ENCODE measurements at regions not wholly inside any gene's neighbourhood (a gene's known extent, or its start where the extent isn't known, plus 50 kb on each side); places are given as distances from the start of the nearest gene placed in this dataset.
"Not testable (repeated sequence)": the region's sequence is repeated elsewhere in the genome, so short reads cannot be mapped to it uniquely, and the experiment has no call there.

GRCh38 chr22:35138521-35138920 is 72.6 kb downstream of the ISX start:
- DNase-seq (ENCODE audit: low spot score): no peak

GRCh38 chr22:35140879-35141745 is 75.2 kb downstream of the ISX start:
- peak; percentile 64 for DNase-seq (ENCODE audit: low spot score)

DNA sequence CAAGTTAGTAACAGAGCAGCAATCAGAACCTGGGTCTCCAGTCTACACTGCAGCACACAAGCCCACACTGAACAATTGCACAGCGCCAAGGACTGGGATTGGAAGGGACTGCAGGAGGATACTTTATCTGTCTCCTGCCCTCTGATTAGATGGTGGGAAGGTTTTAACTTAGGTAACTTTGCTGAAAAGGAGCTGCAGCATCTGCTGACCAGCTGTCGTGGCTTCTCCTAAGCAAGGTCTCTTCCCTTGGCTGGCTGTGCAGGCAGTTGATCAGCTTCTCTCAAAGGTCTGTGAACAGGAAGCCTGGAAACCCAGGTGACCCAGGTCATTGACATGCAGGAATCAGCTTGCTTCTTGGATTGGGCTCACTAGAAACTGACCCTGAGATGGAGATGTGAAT is 82.4 kb downstream of the ISX start:
- DNase-seq (ENCODE audit: low spot score): no peak

DNA sequence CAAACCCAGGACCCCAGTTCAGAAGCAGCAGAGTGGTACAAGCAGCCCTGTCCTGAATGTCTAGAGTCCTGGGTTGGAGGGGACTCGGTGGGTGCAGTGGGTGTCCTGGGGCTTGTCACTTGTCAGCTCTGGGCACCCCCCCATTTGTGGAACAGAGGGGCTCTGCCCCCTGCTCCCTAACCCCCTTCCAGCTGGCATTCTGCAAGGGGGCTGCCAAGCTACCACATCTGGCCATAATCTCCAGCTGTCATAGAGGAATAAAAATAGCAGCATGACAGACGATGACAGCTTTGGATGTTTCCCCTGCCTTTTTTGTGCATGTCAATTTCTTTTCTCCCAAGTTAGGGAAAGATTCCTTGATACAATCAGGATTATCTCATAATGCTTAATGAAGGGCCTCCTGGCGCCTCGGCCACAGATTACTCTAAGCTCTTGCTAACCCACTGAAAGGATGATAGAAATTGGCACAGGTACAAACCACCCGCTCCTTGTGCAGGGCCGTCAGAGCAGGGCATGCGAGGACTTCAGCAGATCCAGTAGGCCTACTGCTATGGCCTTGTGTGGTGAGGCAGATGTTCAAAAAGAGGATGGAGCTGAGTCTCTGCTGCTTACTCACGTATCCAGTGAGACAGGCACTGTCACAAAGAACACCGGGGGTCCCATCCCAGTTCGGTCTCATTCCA is 83.0 kb downstream of the ISX start:
- no peak for DNase-seq (ENCODE audit: low spot score)

- peak; percentile 71 for DNase-seq (ENCODE audit: low spot score)
Observed at GRCh38 chr22:35150183-35151107, 84.5 kb downstream of the ISX start.

DNA sequence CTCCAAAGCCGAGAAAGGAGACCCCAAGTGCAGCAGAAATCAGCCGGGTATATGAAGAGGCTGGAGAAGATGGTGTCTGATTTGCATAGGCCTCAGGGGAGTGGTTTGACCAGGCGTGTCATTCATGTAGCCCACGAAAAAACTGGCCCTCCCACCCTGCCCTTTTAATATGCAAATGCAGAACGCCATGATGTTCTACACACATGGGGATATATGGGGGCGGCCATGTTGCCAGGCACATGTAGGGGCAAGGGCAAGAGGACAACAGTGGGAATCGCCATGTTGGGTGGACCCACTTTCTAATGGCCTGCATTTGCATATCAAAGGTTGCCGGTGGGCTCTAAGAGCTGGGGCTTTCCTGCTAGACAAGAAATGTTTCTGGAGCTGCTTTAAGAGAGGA is 86.4 kb downstream of the ISX start:
- no peak for DNase-seq (ENCODE audit: low spot score)

DNA sequence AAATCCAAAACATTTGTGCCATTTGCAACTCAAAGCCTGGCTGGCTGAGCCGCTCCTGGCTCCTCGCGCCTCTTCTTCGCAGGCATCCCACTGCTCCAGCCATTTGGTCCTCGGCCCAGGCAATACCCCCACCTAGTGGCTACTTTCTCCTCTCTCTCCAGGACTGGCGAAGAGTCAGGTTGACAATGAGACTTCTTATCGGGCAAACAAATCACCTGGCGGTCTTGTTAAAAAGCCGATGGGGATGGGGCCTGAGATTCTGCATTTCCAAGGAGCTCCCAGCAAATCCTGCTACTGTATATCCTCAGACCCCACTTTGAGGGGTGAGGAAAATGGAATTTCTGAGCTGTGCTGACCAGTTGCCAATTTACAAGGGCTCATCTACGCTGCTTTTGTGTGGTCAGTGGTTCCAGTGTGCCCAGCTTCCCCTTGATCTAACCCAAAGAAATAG is 89.0 kb downstream of the ISX start:
- peak; percentile 77 for DNase-seq (ENCODE audit: low spot score)

GRCh38 chr22:35155403-35156025 is 89.6 kb downstream of the ISX start:
- no peak for DNase-seq (ENCODE audit: low spot score)

GRCh38 chr22:35156945-35157344 is 91.0 kb downstream of the ISX start:
- no peak for DNase-seq (ENCODE audit: low spot score)

- DNase-seq (ENCODE audit: low spot score): no peak
Observed at GRCh38 chr22:35158336-35158735, 92.4 kb downstream of the ISX start.

- no peak for DNase-seq (ENCODE audit: low spot score)
Observed at GRCh38 chr22:35159343-35159742, 93.4 kb downstream of the ISX start.

DNA sequence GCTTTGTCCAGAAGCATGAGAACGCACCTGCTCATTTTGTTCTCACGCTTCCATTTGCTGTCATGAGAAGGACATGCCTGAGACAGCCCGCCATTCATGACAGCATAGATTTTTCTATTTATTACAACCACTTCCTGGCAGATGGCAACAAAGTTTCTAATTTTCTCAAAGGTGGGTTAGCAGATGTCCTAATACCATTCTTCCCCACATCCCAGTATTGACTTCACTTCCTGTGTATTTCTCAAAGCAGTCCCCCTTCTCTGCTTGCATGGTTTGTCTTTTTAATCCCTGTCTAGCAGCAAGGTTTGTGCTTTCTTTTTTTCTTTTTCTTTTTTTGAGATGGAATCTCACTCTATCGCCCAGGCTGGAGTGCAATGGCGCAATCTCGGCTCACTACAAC is 94.3 kb downstream of the ISX start:
- no peak for DNase-seq (ENCODE audit: low spot score)

- not testable (repeated sequence) for DNase-seq (ENCODE audit: low spot score)
Observed at GRCh38 chr22:35165896-35166295, 91.4 kb upstream of the HMGXB4 start.

DNA sequence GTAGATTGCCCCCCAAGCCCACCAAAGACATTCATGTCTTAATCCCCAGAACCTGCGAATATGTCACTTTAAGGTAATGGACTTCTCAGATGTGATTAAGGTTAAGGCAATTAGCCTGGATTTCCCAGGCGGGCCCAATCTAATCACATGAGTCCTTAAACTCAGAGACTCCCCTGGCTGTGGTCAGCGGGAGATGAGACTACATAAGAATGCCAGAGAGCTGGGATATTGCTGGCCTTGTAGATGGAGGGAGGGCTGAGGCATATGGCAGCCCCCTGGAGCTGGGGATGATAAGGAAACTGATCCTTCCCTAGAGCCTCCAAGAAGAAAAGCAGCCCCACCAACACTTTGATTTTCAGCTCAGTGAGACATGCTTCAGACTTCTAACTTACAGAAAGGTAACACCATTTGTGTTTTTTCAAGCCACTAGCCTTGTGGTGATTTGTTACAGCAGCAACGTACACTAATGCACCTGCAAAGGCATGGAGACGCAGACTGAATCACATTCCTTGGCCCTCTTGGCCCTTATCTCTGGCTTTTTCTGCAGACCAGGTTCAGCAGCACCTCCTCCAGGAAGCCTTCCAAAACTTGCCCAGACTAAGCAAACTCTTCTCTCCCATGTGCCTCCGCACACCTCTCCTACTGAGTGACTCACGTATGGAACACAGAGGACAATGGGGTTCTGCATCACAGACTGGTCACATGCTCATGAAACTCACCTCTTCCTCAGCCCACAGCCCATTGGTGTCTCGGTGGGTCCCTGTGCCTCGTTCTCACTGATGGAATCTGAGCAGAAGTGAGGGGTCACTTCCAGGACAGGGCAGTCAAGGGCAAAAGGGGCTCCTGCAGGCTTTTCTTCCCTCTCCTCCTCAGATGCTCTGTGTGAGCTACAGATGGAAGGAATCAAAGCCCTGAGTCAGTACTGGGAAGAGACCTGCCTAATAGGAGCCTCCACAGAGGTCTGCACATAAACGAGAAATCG is 86.3 kb upstream of the HMGXB4 start:
- DNase-seq (ENCODE audit: low spot score): peak; percentile 31

- no peak for DNase-seq (ENCODE audit: low spot score)
Observed at GRCh38 chr22:35172442-35172841, 84.9 kb upstream of the HMGXB4 start.

- no peak for DNase-seq (ENCODE audit: low spot score)
Observed at GRCh38 chr22:35173655-35174054, 83.6 kb upstream of the HMGXB4 start.

DNA sequence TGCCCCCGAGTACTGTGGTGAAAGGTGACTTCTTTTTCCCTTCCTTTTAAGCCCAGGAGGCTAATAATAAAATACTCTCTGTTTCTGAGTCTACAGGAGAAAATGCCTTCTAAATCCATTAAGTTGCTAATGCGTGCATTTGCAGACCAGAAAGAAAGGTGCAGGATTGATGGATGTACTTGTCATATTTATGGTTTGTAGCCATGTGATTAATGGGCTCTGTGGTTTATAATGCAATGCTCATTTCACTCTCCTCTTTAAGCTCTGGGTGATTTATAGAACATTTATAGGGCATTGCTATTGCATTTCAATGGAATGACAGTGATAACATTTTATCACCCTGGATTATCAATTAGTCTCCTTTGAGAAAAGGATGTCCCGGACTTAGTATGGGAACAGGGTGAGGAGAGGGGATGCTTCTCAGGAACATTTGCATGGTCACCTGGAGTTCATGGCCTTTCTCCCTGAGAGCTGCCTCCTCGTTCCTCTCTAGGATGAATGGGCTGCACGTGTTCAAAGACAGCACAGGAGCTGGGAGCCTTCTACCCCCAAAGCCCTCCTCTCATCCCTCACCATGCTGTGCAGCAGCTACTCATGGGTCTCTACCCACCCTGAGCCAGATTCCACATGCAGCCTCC is 82.8 kb upstream of the HMGXB4 start:
- DNase-seq (ENCODE audit: low spot score): no peak

DNA sequence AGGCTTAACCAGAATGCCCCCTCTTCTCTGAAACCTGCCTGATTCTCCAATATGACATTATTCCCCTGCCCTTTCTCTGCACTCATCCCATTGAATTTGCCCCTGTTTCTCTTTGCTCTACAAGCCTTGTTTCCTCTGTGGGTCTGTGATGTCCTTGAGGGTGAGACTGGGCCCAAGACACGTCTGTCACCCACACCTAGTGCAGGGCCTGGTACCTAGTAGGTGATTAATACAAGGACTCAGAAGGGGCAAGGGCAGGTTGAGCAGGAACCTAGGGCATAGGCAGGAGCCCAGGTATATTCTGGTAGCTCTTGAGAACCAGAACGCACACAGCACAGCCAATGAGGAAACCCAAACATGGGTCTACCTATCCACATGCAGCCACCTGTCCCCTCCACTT is 81.9 kb upstream of the HMGXB4 start:
- DNase-seq (ENCODE audit: low spot score): no peak

- DNase-seq (ENCODE audit: low spot score): peak; percentile 62
Observed at GRCh38 chr22:35177811-35178210, 79.5 kb upstream of the HMGXB4 start.

GRCh38 chr22:35178446-35178845 is 78.8 kb upstream of the HMGXB4 start:
- no peak for DNase-seq (ENCODE audit: low spot score)
